H1 (cell line): ENCODE measurements at regions not wholly inside any gene's neighbourhood (a gene's known extent, or its start where the extent isn't known, plus 50 kb on each side); places are given as distances from the start of the nearest gene placed in this dataset.

Experiments used
- CTCF ChIA-PET: fragments of 300-600 bp; sonication (Branson Sonifier 250); formaldehyde crosslinking; loops from one replicate; lab custom pipeline; 2021; ENCODE audit not compliant: partially characterized antibody; lab: Charles Lee
- POLR2A ChIA-PET: fragments of 300-600 bp; sonication (Branson Sonifier 250); formaldehyde crosslinking; loops from one replicate; lab custom pipeline; 2021; ENCODE audit warnings: inconsistent platforms; ENCODE audit not compliant: partially characterized antibody; lab: Charles Lee
- DNase-seq, 2 experiments: peaks; one replicate each; pipeline versions ENCODE4 v3.0.0 to v3.0.0-alpha.2; 2010 to 2022; ENCODE audit warnings: low spot score in 2 of 2, low read depth in 1 of 2, mixed read lengths in 1 of 2
- FAIRE-seq: peaks from 2 replicates; lab custom pipeline; 2011; peaks lifted over from hg19 to GRCh38; lab: Jason Lieb, UNC
- H2AFZ ChIP-seq: 2 replicates; pipeline ENCODE4 v1.8.1; 2012; ENCODE audit warnings: low read length, inconsistent platforms
- H2AK5ac ChIP-seq: 2 replicates; pipeline ENCODE4 v1.6.1; 2013; ENCODE audit warnings: low read depth, low read length
- H2BK120ac ChIP-seq: replicated peaks from 2 replicates; pipeline ENCODE3; 2013; ENCODE audit warnings: low read depth, low read length, inconsistent platforms
- H2BK12ac ChIP-seq: 2 replicates; pipeline ENCODE4 v1.6.1; 2013; ENCODE audit warnings: low read depth, low read length
- H2BK15ac ChIP-seq: 2 replicates; pipeline ENCODE4 v1.6.1; 2013; ENCODE audit warnings: low read length
- H2BK20ac ChIP-seq: 2 replicates; pipeline ENCODE4 v1.6.1; 2013; ENCODE audit warnings: low read length
- H2BK5ac ChIP-seq: 2 replicates; pipeline ENCODE4 v1.6.1; 2013; ENCODE audit warnings: low read depth, low read length
- H3K14ac ChIP-seq: 2 replicates; pipeline ENCODE4 v1.6.1; 2013; ENCODE audit warnings: inconsistent platforms; ENCODE audit not compliant: insufficient read length
- H3K18ac ChIP-seq: 2 replicates; pipeline ENCODE4 v1.6.1; 2013; ENCODE audit warnings: low read length; ENCODE audit errors: extremely low read depth
- H3K23ac ChIP-seq: 2 replicates; pipeline ENCODE4 v1.6.1; 2013; ENCODE audit warnings: inconsistent platforms; ENCODE audit not compliant: insufficient read length
- H3K23me2 ChIP-seq: 2 replicates; pipeline ENCODE4 v1.6.1; 2013; ENCODE audit warnings: low read depth, low read length
- H3K27ac ChIP-seq: 2 replicates; pipeline ENCODE4 v1.6.1; 2011; ENCODE audit warnings: low read depth, low read length, inconsistent platforms
- H3K27me3 ChIP-seq, 4 experiments: replicated peaks in 1 of 4; 1 replicate in 1 of 4; 2 replicates in 3 of 4; pipeline versions ENCODE4 v1.6.1 to v1.8.1; 2011 to 2013; ENCODE audit warnings: low read length in 3 of 4, mild to moderate bottlenecking in 3 of 4, inconsistent platforms in 2 of 4, mixed read lengths in 2 of 4, moderate library complexity in 1 of 4; ENCODE audit not compliant: control insufficient read depth in 3 of 4, insufficient read depth in 3 of 4; ENCODE audit errors: extremely low read depth in 1 of 4
- H3K36me3 ChIP-seq, 4 experiments: 2 replicates each; pipeline versions ENCODE4 v1.6.1 to v1.8.1; 2011 to 2013; ENCODE audit warnings: mild to moderate bottlenecking in 4 of 4, low read length in 3 of 4, moderate library complexity in 2 of 4, control low read depth in 1 of 4, inconsistent platforms in 1 of 4; ENCODE audit not compliant: insufficient read depth in 4 of 4, control insufficient read depth in 2 of 4
- H3K4ac ChIP-seq: replicated peaks from 2 replicates; pipeline ENCODE3; 2013; ENCODE audit warnings: low read length, low read depth, mixed read lengths, inconsistent platforms; ENCODE audit not compliant: insufficient read length
- H3K4me1 ChIP-seq, 4 experiments: replicated peaks in 1 of 4; 1 replicate in 1 of 4; 2 replicates in 3 of 4; pipeline versions ENCODE4 v1.6.1 to v1.8.1; 2011 to 2013; ENCODE audit warnings: low read length in 3 of 4, inconsistent platforms in 2 of 4, mixed read lengths in 1 of 4; ENCODE audit not compliant: insufficient read depth in 4 of 4, control insufficient read depth in 3 of 4
- H3K4me2 ChIP-seq, 2 experiments: 2 replicates each; pipeline versions ENCODE4 v1.6.1 to v1.8.1; 2011 to 2013; ENCODE audit warnings: low read depth in 2 of 2, low read length in 2 of 2, control low read depth in 1 of 2, inconsistent platforms in 1 of 2, mild to moderate bottlenecking in 1 of 2; ENCODE audit not compliant: insufficient read depth in 1 of 2
- H3K4me3 ChIP-seq, 4 experiments: fragments of 200-600, 300-600 bp in 1 of 4; sonication (generic), shearing (Covaris generic), sonication (Bioruptor Twin) in 1 of 4; 2 replicates each; pipeline versions ENCODE4 v1.5.1 to v1.8.1; 2011 to 2016; ENCODE audit warnings: low read length in 4 of 4, low read depth in 3 of 4, control low read depth in 2 of 4, inconsistent platforms in 2 of 4, mild to moderate bottlenecking in 2 of 4, mixed read lengths in 1 of 4, moderate library complexity in 1 of 4; ENCODE audit not compliant: insufficient read depth in 2 of 4; ENCODE audit errors: extremely low read depth in 1 of 4
- H3K56ac ChIP-seq: replicated peaks from 2 replicates; pipeline ENCODE3; 2013; ENCODE audit warnings: low read depth, mild to moderate bottlenecking, mixed read lengths, low read length, inconsistent platforms; ENCODE audit not compliant: insufficient read length
- H3K79me1 ChIP-seq: 2 replicates; pipeline ENCODE4 v1.6.1; 2013; ENCODE audit warnings: low read depth, low read length, control low read depth
- H3K79me2 ChIP-seq, 2 experiments: 2 replicates each; pipeline versions ENCODE4 v1.6.1 to v1.8.1; 2012 to 2013; ENCODE audit warnings: low read length in 2 of 2, mild to moderate bottlenecking in 2 of 2, inconsistent platforms in 1 of 2; ENCODE audit not compliant: insufficient read depth in 2 of 2, control insufficient read depth in 1 of 2
- H3K9ac ChIP-seq, 4 experiments: replicated peaks in 1 of 4; 1 replicate in 1 of 4; 2 replicates in 3 of 4; pipeline versions ENCODE4 v1.6.1 to v1.8.1; 2011 to 2013; ENCODE audit warnings: low read depth in 3 of 4, low read length in 3 of 4, control low read depth in 2 of 4, mild to moderate bottlenecking in 2 of 4, moderate library complexity in 2 of 4, inconsistent platforms in 1 of 4; ENCODE audit errors: extremely low read depth in 1 of 4
- H3K9me3 ChIP-seq, 2 experiments: 2 replicates each; pipeline versions ENCODE4 v1.6.1 to v1.8.1; 2012 to 2013; ENCODE audit warnings: mild to moderate bottlenecking in 2 of 2, moderate library complexity in 2 of 2, control low read depth in 1 of 2, inconsistent platforms in 1 of 2, low read depth in 1 of 2, low read length in 1 of 2, mixed read lengths in 1 of 2; ENCODE audit not compliant: insufficient read depth in 2 of 2
- H4K20me1 ChIP-seq, 2 experiments: replicated peaks in 1 of 2; 2 replicates each; pipeline versions ENCODE3 to v1.8.1; 2011 to 2013; ENCODE audit warnings: inconsistent platforms in 2 of 2, low read length in 2 of 2, mild to moderate bottlenecking in 1 of 2; ENCODE audit not compliant: insufficient read depth in 2 of 2, control insufficient read depth in 1 of 2
- H4K5ac ChIP-seq: 2 replicates; pipeline ENCODE4 v1.6.1; 2013; ENCODE audit warnings: low read length, low read depth, mixed read lengths, inconsistent platforms; ENCODE audit not compliant: insufficient read length
- H4K8ac ChIP-seq: 2 replicates; pipeline ENCODE4 v1.8.0; 2013; ENCODE audit warnings: mild to moderate bottlenecking, moderate library complexity, low read length, inconsistent platforms; ENCODE audit not compliant: insufficient read depth; ENCODE audit errors: extremely low read depth
- H4K91ac ChIP-seq: replicated peaks from 2 replicates; pipeline ENCODE3; 2013; ENCODE audit warnings: low read length, mixed read lengths, inconsistent platforms; ENCODE audit not compliant: insufficient read length
- ATF2 ChIP-seq: IDR thresholded peaks from 2 replicates; pipeline ENCODE4 v1.6.1; 2012; ENCODE audit warnings: low read length, inconsistent platforms
- CEBPB ChIP-seq: IDR thresholded peaks from 2 replicates; pipeline ENCODE4 v1.6.1; 2012; ENCODE audit warnings: low read depth, low read length
- WGBS, 2 experiments: shearing (Covaris generic) in 1 of 2; methylation state at CpG; one replicate each; pipeline versions ENCODE4 v1.1.6 to v1.1.7; 2013 to 2015; ENCODE audit warnings: low lambda C conversion rate in 2 of 2, mixed read lengths in 2 of 2, inconsistent platforms in 1 of 2, low coverage in 1 of 2, missing lambda C conversion rate in 1 of 2; ENCODE audit not compliant: insufficient replicate concordance in 2 of 2, insufficient coverage in 1 of 2, insufficient read length in 1 of 2; ENCODE audit errors: extremely low coverage in 1 of 2, missing lambda C conversion rate in 1 of 2; 5-methylcytosine and 5-hydroxymethylcytosine counted together

- Histone ChIP-seq H3K79me1 (no peaks in the 10 kb centered on the region), H2BK20ac (no peak overlapping the region), H2AK5ac (no peak overlapping the region), H2BK12ac (no peak overlapping the region), H2BK5ac (no peak overlapping the region), H4K8ac (no peak overlapping the region), H3K27me3 (no peaks in the 10 kb centered on the region), H3K9ac (no peak overlapping the region), H3K27ac (no peak overlapping the region), H3K9me3 (no peaks in the 10 kb centered on the region), H3K18ac (no peak overlapping the region), H3K4me2 (no peak overlapping the region), H2AFZ (no peak overlapping the region), H4K20me1 (no peaks in the 10 kb centered on the region), H2BK120ac (no peak overlapping the region), H3K79me2 (no peaks in the 10 kb centered on the region), H3K4ac (no peak overlapping the region), H3K56ac (no peak overlapping the region), H4K5ac (no peak overlapping the region), H3K14ac (no peak overlapping the region), H3K4me3 (no peak overlapping the region), H3K23ac (no peak overlapping the region), H3K4me1 (no peaks in the 10 kb centered on the region), H3K23me2 (no peaks in the 10 kb centered on the region), H3K36me3 (no peaks in the 10 kb centered on the region), H4K91ac (no peak overlapping the region), H2BK15ac (no peak overlapping the region)
- no peak for DNase-seq
- FAIRE-seq, result no peak
- no peak for TF ChIP-seq CEBPB
- no peak for TF ChIP-seq ATF2
- ChIA-PET CTCF (interaction anchor here (2.0 kb wide), 1 partner anchor 9 kb away, joined by 11 read pairs; no protein-coding TSS in a partner anchor), POLR2A (no interaction called here)
- 89% methylated on average over 4 of the region's 4 CpGs; no CpG with 5 or more reads in 1 of the 2 experiments for WGBS, 2 experiments
Measured at GRCh38 chr18:43578706-43579105, 301.4 kb upstream of the SYT4 start.
